ENCODE measurements at regions not wholly inside any gene's neighbourhood (a gene's known extent, or its start where the extent isn't known, plus 50 kb on each side); places are given as distances from the start of the nearest gene placed in this dataset.

GRCh38 chr12:93059925-93060665 is 131.0 kb upstream of the EEA1 start:
- ATAC-seq (peak; percentile 49), DNase-seq (no peak)
- Mint-ChIP-seq H3K4me3 (no peak overlapping the region), H3K27ac (no peak overlapping the region), H3K27me3 (peaks cover 62% of the 10 kb centered on the region), H3K36me3 (ENCODE audit: low read depth) (peaks cover 6% of the 10 kb centered on the region), H3K4me1 (no peaks in the 10 kb centered on the region)
- no peaks in the 10 kb centered on the region for H3K9me3 ChIP-seq (ENCODE audit: control insufficient read depth, low read length, poor library complexity, severe bottlenecking)

DNA sequence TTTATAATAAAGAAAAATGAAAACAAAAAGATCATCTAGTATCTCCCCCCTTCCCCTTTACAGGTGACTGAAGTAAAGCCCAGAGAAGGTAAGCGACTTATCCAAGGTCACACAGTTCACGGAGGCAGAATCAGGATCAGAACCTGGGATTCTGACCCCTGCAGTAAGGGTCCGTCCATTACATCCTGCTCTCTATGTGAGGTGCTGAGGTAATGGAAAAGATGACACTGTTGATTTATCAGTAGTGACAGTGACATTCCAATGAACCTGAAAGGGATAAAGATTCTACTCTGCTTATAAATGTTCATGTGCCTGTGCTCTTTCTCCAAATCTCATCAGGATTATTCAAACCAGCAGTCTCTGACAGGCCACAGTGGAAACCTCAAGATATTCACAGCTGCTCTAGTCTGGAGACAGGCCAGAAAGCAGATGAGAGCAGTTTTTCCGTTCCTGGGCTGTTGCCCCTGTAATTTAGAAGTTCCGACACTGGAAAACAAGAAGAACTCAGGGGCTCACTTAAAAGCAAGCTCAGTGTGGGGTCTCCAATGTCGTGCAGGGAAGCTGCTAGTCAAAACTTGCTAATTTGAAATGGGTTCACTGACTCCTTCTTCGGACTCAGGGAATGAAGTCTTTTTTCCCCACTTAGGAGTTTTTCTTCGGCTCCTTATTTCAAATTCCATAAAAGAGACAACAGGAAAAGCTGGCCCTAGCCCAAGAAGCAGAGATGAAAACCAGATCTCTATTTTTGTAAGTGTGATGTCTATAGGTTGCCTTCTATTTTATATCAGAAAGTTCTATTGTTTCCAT is 131.8 kb upstream of the EEA1 start:
- H3K27ac Mint-ChIP-seq = no peak overlapping the region
- no peak for ATAC-seq

GRCh38 chr12:93061473-93062419 is 132.7 kb upstream of the EEA1 start:
- Mint-ChIP-seq H3K4me3 (no peak overlapping the region), H3K27ac (no peak overlapping the region)

More for the DNA sequence above, 131.8 kb upstream of the EEA1 start:
- H3K36me3 Mint-ChIP-seq (ENCODE audit: low read depth) = peaks cover 6% of the 10 kb centered on the region
- DNase-seq = no peak
- no peak overlapping the region for H3K4me3 Mint-ChIP-seq
- H3K27me3 Mint-ChIP-seq = peaks cover 55% of the 10 kb centered on the region
- no peaks in the 10 kb centered on the region for H3K4me1 Mint-ChIP-seq
- H3K9me3 ChIP-seq (ENCODE audit: control insufficient read depth, low read length, poor library complexity, severe bottlenecking) = no peaks in the 10 kb centered on the region

DNA sequence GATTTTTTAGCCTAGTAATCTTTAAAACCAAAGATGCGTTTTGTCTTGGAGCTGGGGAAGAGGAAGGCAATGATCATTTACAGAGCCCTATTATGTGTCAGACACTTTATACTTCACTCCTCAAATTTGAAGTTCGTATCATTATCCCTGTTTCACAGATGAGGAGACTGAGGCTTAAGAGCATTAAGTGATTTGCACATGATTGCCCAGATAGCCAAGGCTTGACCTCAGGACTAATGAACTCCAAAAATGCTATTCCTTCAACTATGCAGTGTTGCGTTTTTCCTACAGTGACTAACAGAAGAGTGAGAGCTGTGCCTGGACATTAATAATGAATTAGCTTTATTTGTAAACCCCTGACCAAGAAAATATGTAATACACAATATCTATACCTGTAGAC is 136.8 kb upstream of the EEA1 start:
- no peak for DNase-seq
- H3K4me3 Mint-ChIP-seq = no peak overlapping the region
- H3K27me3 Mint-ChIP-seq = peaks cover 29% of the 10 kb centered on the region
- H3K9me3 ChIP-seq (ENCODE audit: control insufficient read depth, low read length, poor library complexity, severe bottlenecking) = no peaks in the 10 kb centered on the region
- H3K4me1 Mint-ChIP-seq = no peaks in the 10 kb centered on the region
- no peaks in the 10 kb centered on the region for H3K36me3 Mint-ChIP-seq (ENCODE audit: low read depth)
- no peak for ATAC-seq
- no peak overlapping the region for H3K27ac Mint-ChIP-seq

More at GRCh38 chr12:93061473-93062419, 132.7 kb upstream of the EEA1 start:
- H3K27me3 Mint-ChIP-seq = peaks cover 47% of the 10 kb centered on the region
- DNase-seq = no peak
- H3K4me1 Mint-ChIP-seq = no peaks in the 10 kb centered on the region
- H3K36me3 Mint-ChIP-seq (ENCODE audit: low read depth) = peaks cover 6% of the 10 kb centered on the region
- H3K9me3 ChIP-seq (ENCODE audit: control insufficient read depth, low read length, poor library complexity, severe bottlenecking) = no peaks in the 10 kb centered on the region
- ATAC-seq = no peak

DNA sequence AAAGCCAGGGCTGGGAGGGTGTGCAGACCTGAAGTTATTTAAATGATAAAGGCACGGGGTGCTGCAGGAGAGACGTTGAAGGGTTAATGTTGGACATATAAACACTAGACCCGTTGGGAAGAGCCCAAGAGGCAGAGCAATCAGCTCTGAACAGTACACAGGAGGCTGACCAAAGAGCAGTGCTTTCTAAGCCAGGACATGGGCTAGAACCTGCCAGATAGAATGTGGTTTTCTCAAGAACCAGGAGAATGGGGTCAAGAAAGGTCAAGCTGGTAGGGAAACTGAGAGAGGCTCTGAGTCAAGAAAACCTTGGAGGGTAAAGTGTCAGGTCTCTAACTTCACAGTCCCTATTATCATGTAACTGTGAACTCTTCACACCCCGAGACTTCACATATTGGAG is 143.2 kb upstream of the EEA1 start:
- no peak overlapping the region for H3K27ac Mint-ChIP-seq
- peaks cover 22% of the 10 kb centered on the region for H3K27me3 Mint-ChIP-seq
- H3K4me3 Mint-ChIP-seq = no peak overlapping the region
- no peaks in the 10 kb centered on the region for H3K9me3 ChIP-seq (ENCODE audit: control insufficient read depth, low read length, poor library complexity, severe bottlenecking)
- ATAC-seq = no peak
- H3K4me1 Mint-ChIP-seq = no peaks in the 10 kb centered on the region
- H3K36me3 Mint-ChIP-seq (ENCODE audit: low read depth) = peaks cover 3% of the 10 kb centered on the region
- no peak for DNase-seq

DNA sequence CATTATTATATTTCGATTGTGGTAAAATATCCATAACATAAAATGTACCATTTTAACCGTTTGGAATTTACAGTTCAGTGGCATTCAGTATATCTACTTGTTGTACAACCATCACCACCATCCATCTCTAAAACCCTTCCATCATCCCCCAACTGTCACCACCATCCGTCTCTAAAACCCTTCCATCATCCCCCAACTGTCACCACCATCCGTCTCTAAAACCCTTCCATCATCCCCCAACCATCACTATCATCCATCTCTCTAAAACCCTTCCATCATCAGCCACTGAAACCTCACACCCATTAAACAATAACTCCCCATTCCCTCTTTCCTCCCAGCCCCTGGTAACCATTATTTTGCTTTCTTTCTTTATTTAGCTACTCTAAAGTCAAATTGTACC is 144.2 kb upstream of the EEA1 start:
- ATAC-seq (no peak), DNase-seq (no peak)
- H3K36me3 Mint-ChIP-seq (ENCODE audit: low read depth) = peaks cover 3% of the 10 kb centered on the region
- no peaks in the 10 kb centered on the region for H3K9me3 ChIP-seq (ENCODE audit: control insufficient read depth, low read length, poor library complexity, severe bottlenecking)
- peaks cover 19% of the 10 kb centered on the region for H3K27me3 Mint-ChIP-seq
- H3K27ac Mint-ChIP-seq = no peak overlapping the region
- H3K4me3 Mint-ChIP-seq = no peak overlapping the region
- no peaks in the 10 kb centered on the region for H3K4me1 Mint-ChIP-seq

DNA sequence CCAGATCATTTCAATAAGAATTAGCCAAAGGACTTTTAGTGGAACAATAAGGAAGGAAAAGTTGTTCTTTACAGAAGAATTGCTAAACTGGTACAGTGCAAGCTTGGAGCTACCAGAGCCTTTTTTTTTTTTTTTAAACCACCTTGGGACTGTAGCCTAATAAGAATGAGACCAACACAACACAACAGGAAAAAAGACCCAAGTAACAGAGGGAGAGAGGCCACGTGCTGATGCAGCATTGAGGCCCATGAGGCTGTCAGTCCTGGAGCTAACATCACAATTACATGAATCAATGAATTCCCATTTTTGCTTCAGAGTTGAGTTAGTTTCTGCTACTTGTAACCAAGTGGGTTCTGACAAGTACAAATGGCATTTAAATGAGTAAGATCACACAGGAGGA is 149.0 kb upstream of the EEA1 start:
- H3K4me3 Mint-ChIP-seq = no peak overlapping the region
- H3K9me3 ChIP-seq (ENCODE audit: control insufficient read depth, low read length, poor library complexity, severe bottlenecking) = peaks cover 4% of the 10 kb centered on the region
- no peak for ATAC-seq
- no peaks in the 10 kb centered on the region for H3K4me1 Mint-ChIP-seq
- H3K27ac Mint-ChIP-seq = no peak overlapping the region
- no peak for DNase-seq
- peaks cover 6% of the 10 kb centered on the region for H3K27me3 Mint-ChIP-seq
- H3K36me3 Mint-ChIP-seq (ENCODE audit: low read depth) = peaks cover 3% of the 10 kb centered on the region

- peaks cover 6% of the 10 kb centered on the region for H3K27me3 Mint-ChIP-seq
- H3K9me3 ChIP-seq (ENCODE audit: control insufficient read depth, low read length, poor library complexity, severe bottlenecking) = peaks cover 4% of the 10 kb centered on the region
- no peak overlapping the region for H3K4me3 Mint-ChIP-seq
- ATAC-seq (no peak), DNase-seq (no peak)
- H3K36me3 Mint-ChIP-seq (ENCODE audit: low read depth) = peaks cover 3% of the 10 kb centered on the region
- no peak overlapping the region for H3K27ac Mint-ChIP-seq
- H3K4me1 Mint-ChIP-seq = no peaks in the 10 kb centered on the region
Measured at GRCh38 chr12:93078577-93078976, 149.5 kb upstream of the EEA1 start.

- DNase-seq (no peak), ATAC-seq (no peak)
- Mint-ChIP-seq H3K4me3 (no peak overlapping the region), H3K36me3 (ENCODE audit: low read depth) (peaks cover 3% of the 10 kb centered on the region), H3K4me1 (no peaks in the 10 kb centered on the region), H3K27ac (no peak overlapping the region), H3K27me3 (peaks cover 6% of the 10 kb centered on the region)
- peaks cover 4% of the 10 kb centered on the region for H3K9me3 ChIP-seq (ENCODE audit: control insufficient read depth, low read length, poor library complexity, severe bottlenecking)
Measured at GRCh38 chr12:93079271-93079670, 150.2 kb upstream of the EEA1 start.

DNA sequence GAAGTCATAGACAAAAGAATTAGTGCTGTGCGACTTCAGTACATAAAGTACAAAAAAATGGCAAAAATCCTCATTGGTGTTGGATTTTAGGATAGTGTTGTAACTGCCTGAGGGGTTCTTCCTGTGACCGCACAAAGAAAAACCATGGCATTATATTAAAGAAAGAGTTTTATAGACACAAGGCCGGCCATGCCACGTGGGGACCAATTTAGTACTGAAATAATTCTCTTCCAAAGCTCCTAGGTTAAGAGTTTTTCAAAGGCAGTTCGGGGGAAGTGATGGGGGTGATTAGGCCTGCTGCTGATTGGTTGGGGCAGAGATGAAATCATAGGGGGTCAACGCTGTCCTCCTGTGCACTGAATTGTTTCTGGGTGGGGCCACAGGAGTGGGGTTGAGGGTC is 150.9 kb upstream of the EEA1 start:
- H3K9me3 ChIP-seq (ENCODE audit: control insufficient read depth, low read length, poor library complexity, severe bottlenecking) = peaks cover 4% of the 10 kb centered on the region
- Mint-ChIP-seq H3K4me1 (no peaks in the 10 kb centered on the region), H3K36me3 (ENCODE audit: low read depth) (peaks cover 3% of the 10 kb centered on the region), H3K27ac (no peak overlapping the region), H3K4me3 (no peak overlapping the region), H3K27me3 (peaks cover 6% of the 10 kb centered on the region)
- DNase-seq (no peak), ATAC-seq (no peak)

DNA sequence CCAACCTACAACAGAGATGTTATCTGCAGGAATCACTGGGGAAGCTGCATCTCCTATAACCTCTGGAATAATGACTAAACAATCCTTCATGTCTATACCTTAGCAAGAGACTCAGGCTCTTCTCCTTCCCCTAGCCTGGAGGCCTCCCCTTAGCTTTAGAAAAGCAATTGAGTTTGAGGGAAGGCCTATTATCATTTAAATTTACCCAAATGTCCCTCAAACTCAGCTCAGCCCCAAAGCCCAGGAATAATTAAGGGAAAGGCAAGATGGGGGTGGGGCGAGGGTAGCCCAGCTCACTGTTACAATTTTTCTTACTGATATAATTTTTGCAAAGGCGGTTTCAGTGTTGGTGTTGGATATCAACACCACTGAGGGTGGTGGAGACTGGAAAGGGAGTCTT is 151.4 kb upstream of the EEA1 start:
- Mint-ChIP-seq H3K27me3 (peaks cover under 1% of the 10 kb centered on the region), H3K36me3 (ENCODE audit: low read depth) (peaks cover 3% of the 10 kb centered on the region), H3K4me3 (no peak overlapping the region), H3K4me1 (no peaks in the 10 kb centered on the region), H3K27ac (no peak overlapping the region)
- ATAC-seq (no peak), DNase-seq (no peak)
- peaks cover 4% of the 10 kb centered on the region for H3K9me3 ChIP-seq (ENCODE audit: control insufficient read depth, low read length, poor library complexity, severe bottlenecking)

DNA sequence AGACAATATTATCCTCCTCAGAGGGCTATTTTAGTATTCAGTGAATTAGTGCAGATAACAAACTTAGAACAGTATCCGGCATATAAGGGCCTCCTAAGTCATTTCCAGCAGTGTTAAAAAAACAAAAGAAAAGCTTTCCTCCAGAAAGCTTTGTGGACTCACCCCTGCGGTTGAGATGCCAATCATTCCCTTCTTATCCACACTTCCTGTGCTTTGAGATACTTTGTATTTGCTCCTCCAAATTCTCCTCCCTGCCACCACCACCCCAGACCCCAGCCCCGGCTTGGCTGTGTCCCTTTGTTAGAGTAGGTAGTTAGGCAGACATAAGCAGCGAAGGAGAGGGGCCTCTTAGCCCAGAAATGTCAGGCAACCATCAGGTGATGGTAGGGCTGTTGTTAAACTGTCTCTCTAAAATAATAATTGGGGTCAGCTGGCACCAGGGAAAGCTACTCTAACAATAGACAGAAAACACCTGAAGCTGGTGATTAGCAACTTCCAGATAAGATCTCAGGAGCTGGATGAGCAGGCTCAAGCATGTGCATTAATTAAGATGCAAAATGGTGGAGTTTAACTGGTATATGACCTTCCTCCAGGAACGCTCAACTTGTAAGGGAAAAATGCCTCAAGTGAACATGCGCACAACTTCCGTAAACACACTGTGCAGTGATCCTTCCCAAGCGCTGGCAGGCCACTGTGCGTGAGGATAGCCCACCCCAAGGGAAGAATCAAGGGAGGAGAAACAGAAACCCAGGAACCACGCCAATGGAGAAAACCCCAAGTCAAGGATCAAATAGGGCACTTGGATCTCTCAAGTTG is 152.1 kb upstream of the EEA1 start:
- H3K9me3 ChIP-seq (ENCODE audit: control insufficient read depth, low read length, poor library complexity, severe bottlenecking) = peaks cover 4% of the 10 kb centered on the region
- Mint-ChIP-seq H3K27ac (no peak overlapping the region), H3K4me3 (no peak overlapping the region), H3K4me1 (no peaks in the 10 kb centered on the region), H3K27me3 (no peaks in the 10 kb centered on the region), H3K36me3 (ENCODE audit: low read depth) (no peaks in the 10 kb centered on the region)
- ATAC-seq = no peak
- no peak for DNase-seq
